Stomach (tissue), 4 donors: ENCODE measurements at regions not wholly inside any gene's neighbourhood (a gene's known extent, or its start where the extent isn't known, plus 50 kb on each side); places are given as distances from the start of the nearest gene placed in this dataset.

Experiments used
- CTCF ChIP-seq, 7 experiments: fragments of 450-650 bp in 4 of 7; fragments of 200-600 bp in 3 of 7; sonication (generic) in 3 of 7; IDR thresholded peaks; one replicate each; pipeline ENCODE4 v1.5.1; 2016 to 2019; ENCODE audit warnings: antibody characterized with exemption in 7 of 7, control low read depth in 2 of 7, mild to moderate bottlenecking in 1 of 7
- EP300 ChIP-seq: sonication (generic); formaldehyde crosslinking; IDR thresholded peaks from one replicate; pipeline ENCODE4 v1.6.1; 2017; ENCODE audit warnings: antibody characterized with exemption
- POLR2A ChIP-seq, 4 donors: fragments of 450-650 bp; IDR thresholded peaks; one replicate each; pipeline ENCODE4 v1.6.1; 2016; ENCODE audit warnings: antibody characterized with exemption in 4 of 4, control low read depth in 2 of 4, mild to moderate bottlenecking in 1 of 4, moderate library complexity in 1 of 4
- POLR2AphosphoS5 ChIP-seq, 3 donors: sonication (generic); formaldehyde crosslinking; IDR thresholded peaks; one replicate each; pipeline ENCODE4 v1.6.1; 2016; ENCODE audit warnings: antibody characterized with exemption in 3 of 3

GRCh38 chr7:125511310-125511709 lies 581.7 kb upstream of the POT1 start:
- TF ChIP-seq POLR2A (IDR thresholded peaks at IDR 0.05) (no peak), CTCF (IDR thresholded peaks at IDR 0.05) (no peak), POLR2AphosphoS5 (IDR thresholded peaks at IDR 0.05) (no peak), EP300 (no peak)
